ENCODE measurements at regions not wholly inside any gene's neighbourhood (a gene's known extent, or its start where the extent isn't known, plus 50 kb on each side); places are given as distances from the start of the nearest gene placed in this dataset.

- intact Hi-C loops (cut with micrococcal nuclease) = no loop called here
- Histone ChIP-seq H3K27ac (replicated peaks) (no peak overlapping the region), H3K9me3 (replicated peaks) (peaks cover 21% of the 10 kb centered on the region), H3K4me3 (no peak overlapping the region), H3K4me1 (no peaks in the 10 kb centered on the region), H3K36me3 (no peaks in the 10 kb centered on the region), H3K27me3 (ENCODE audit: low read depth) (peaks cover 55% of the 10 kb centered on the region)
- TF ChIP-seq, protein P1, sequence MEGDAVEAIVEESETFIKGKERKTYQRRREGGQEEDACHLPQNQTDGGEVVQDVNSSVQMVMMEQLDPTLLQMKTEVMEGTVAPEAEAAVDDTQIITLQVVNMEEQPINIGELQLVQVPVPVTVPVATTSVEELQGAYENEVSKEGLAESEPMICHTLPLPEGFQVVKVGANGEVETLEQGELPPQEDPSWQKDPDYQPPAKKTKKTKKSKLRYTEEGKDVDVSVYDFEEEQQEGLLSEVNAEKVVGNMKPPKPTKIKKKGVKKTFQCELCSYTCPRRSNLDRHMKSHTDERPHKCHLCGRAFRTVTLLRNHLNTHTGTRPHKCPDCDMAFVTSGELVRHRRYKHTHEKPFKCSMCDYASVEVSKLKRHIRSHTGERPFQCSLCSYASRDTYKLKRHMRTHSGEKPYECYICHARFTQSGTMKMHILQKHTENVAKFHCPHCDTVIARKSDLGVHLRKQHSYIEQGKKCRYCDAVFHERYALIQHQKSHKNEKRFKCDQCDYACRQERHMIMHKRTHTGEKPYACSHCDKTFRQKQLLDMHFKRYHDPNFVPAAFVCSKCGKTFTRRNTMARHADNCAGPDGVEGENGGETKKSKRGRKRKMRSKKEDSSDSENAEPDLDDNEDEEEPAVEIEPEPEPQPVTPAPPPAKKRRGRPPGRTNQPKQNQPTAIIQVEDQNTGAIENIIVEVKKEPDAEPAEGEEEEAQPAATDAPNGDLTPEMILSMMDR (IDR thresholded peaks at IDR 0.05; ENCODE audit: borderline replicate concordance) = no peak
- no peak for DNase-seq
Measured at GRCh38 chr6:925656-926213, 232.8 kb upstream of the EXOC2 start.

DNA sequence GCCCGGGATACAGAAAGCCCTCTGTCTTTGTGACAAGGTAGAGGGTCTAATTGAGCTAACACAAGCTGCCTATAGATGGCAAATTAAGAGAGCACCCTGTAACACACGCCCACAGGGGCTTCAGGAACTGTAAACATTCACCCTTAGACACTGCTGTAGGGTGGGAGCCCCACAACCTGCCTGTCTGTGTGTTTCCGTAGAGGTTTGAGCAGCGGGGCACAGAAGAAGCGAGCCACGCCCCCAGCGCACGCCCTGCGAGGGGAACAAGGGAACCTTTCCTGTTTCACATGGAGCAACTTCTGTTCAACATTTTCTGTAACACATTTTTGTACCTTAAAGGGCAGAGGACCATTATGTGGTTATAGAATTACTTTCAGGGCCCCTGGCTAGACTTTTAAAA is 231.7 kb upstream of the EXOC2 start:
- DNase-seq = no peak
- H3K9me3 ChIP-seq (replicated peaks) = peaks cover 32% of the 10 kb centered on the region

DNA sequence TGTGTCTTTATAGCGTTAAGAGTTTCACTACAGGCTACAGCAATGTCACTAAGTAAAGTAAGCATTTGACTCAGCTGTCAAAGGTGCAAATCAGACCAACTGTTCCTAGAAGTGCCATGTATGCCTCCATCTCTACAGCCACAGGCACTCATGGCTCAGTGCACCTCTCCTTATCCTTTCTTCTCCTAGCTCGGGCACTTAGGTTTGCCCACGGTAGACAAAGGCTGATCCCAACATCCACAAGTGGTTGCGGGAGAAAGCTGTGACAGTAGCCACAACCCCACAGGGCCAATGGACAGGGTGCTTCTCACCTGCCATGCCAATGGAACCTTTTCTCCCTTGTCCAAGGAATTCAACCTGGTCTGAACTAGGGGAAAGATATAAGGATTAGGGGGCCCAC is 228.5 kb upstream of the EXOC2 start:
- Histone ChIP-seq H3K9me3 (replicated peaks) (peaks cover 35% of the 10 kb centered on the region), H3K27me3 (ENCODE audit: low read depth) (peaks cover 68% of the 10 kb centered on the region), H3K4me3 (no peak overlapping the region), H3K4me1 (no peaks in the 10 kb centered on the region), H3K27ac (replicated peaks) (no peak overlapping the region), H3K36me3 (no peaks in the 10 kb centered on the region)
- intact Hi-C loops (cut with micrococcal nuclease) = no loop called here
- TF ChIP-seq, protein P1 (IDR thresholded peaks at IDR 0.05; ENCODE audit: borderline replicate concordance) = no peak
- DNase-seq = no peak

More for the DNA sequence above, 231.7 kb upstream of the EXOC2 start:
- peaks cover 53% of the 10 kb centered on the region for H3K27me3 ChIP-seq (ENCODE audit: low read depth)
- TF ChIP-seq, protein P1 (IDR thresholded peaks at IDR 0.05; ENCODE audit: borderline replicate concordance) = no peak
- H3K4me1 ChIP-seq = no peaks in the 10 kb centered on the region
- no peaks in the 10 kb centered on the region for H3K36me3 ChIP-seq
- intact Hi-C loops (cut with micrococcal nuclease) = no loop called here
- H3K4me3 ChIP-seq = no peak overlapping the region
- H3K27ac ChIP-seq (replicated peaks) = no peak overlapping the region

GRCh38 chr6:920512-920911 is 227.6 kb upstream of the EXOC2 start:
- H3K36me3 ChIP-seq = no peaks in the 10 kb centered on the region
- no peak overlapping the region for H3K4me3 ChIP-seq
- no peak overlapping the region for H3K27ac ChIP-seq (replicated peaks)
- peaks cover 62% of the 10 kb centered on the region for H3K27me3 ChIP-seq (ENCODE audit: low read depth)
- DNase-seq = no peak
- no peaks in the 10 kb centered on the region for H3K4me1 ChIP-seq
- TF ChIP-seq, protein P1 (IDR thresholded peaks at IDR 0.05; ENCODE audit: borderline replicate concordance) = no peak
- H3K9me3 ChIP-seq (replicated peaks) = peaks cover 35% of the 10 kb centered on the region
- intact Hi-C loops (cut with micrococcal nuclease) = no loop called here

- intact Hi-C loops (cut with micrococcal nuclease) = no loop called here
- H3K9me3 ChIP-seq (replicated peaks) = peaks cover 35% of the 10 kb centered on the region
- no peak overlapping the region for H3K27ac ChIP-seq (replicated peaks)
- H3K4me1 ChIP-seq = no peaks in the 10 kb centered on the region
- peaks cover 64% of the 10 kb centered on the region for H3K27me3 ChIP-seq (ENCODE audit: low read depth)
- no peak for DNase-seq
- TF ChIP-seq, protein P1 (IDR thresholded peaks at IDR 0.05; ENCODE audit: borderline replicate concordance) = no peak
- H3K36me3 ChIP-seq = no peaks in the 10 kb centered on the region
- no peak overlapping the region for H3K4me3 ChIP-seq
Measured at GRCh38 chr6:919500-919899, 226.6 kb upstream of the EXOC2 start.

Measured in left ventricle myocardium inferior (tissue), 1 donor.